Muscle of back (tissue), 3 donors: ENCODE measurements at regions not wholly inside any gene's neighbourhood (a gene's known extent, or its start where the extent isn't known, plus 50 kb on each side); places are given as distances from the start of the nearest gene placed in this dataset.

Experiments used
- DNase-seq, 3 donors: peaks; one replicate each; pipeline versions ENCODE4 v3.0.0 to v3.0.0-alpha.2; 2013

GRCh38 chr1:4270651-4271337 lies 370.7 kb upstream of the C1orf174 start:
- DNase-seq: no peak

GRCh38 chr1:4271338-4271998 lies 371.4 kb upstream of the C1orf174 start:
- no peak for DNase-seq

- DNase-seq: no peak
Measured at GRCh38 chr1:4272568-4272967, 372.5 kb upstream of the C1orf174 start.

GRCh38 chr1:4273243-4273642 lies 373.2 kb upstream of the C1orf174 start:
- no peak for DNase-seq

GRCh38 chr1:4273747-4274146 lies 373.7 kb upstream of the C1orf174 start:
- DNase-seq: no peak

GRCh38 chr1:4275083-4275482 lies 375.0 kb upstream of the C1orf174 start:
- no peak for DNase-seq

GRCh38 chr1:4276238-4276637 lies 376.2 kb upstream of the C1orf174 start:
- DNase-seq: no peak

- DNase-seq: no peak
Measured at GRCh38 chr1:4277598-4277997, 376.8 kb upstream of the AJAP1 start.

- no peak for DNase-seq
Measured at GRCh38 chr1:4284976-4285375, 369.4 kb upstream of the AJAP1 start.

- no peak for DNase-seq
Measured at GRCh38 chr1:4292861-4293260, 361.5 kb upstream of the AJAP1 start.

- no peak for DNase-seq
Measured at GRCh38 chr1:4298361-4299083, 355.9 kb upstream of the AJAP1 start.

- no peak for DNase-seq
Measured at GRCh38 chr1:4301007-4301406, 353.4 kb upstream of the AJAP1 start.

GRCh38 chr1:4303303-4303702 lies 351.1 kb upstream of the AJAP1 start:
- no peak for DNase-seq

- no peak for DNase-seq
Measured at GRCh38 chr1:4305526-4306301, 348.7 kb upstream of the AJAP1 start.

GRCh38 chr1:4306559-4307467 lies 347.6 kb upstream of the AJAP1 start:
- no peak for DNase-seq

GRCh38 chr1:4307468-4307845 lies 347.0 kb upstream of the AJAP1 start:
- no peak for DNase-seq

- no peak for DNase-seq
Measured at GRCh38 chr1:4307911-4308545, 346.4 kb upstream of the AJAP1 start.

- DNase-seq: no peak
Measured at GRCh38 chr1:4308806-4309205, 345.6 kb upstream of the AJAP1 start.

- no peak for DNase-seq
Measured at GRCh38 chr1:4309676-4310320, 344.6 kb upstream of the AJAP1 start.

GRCh38 chr1:4310396-4310923 lies 343.9 kb upstream of the AJAP1 start:
- DNase-seq: no peak
